ENCODE measurements at regions not wholly inside any gene's neighbourhood (a gene's known extent, or its start where the extent isn't known, plus 50 kb on each side); places are given as distances from the start of the nearest gene placed in this dataset.

DNA sequence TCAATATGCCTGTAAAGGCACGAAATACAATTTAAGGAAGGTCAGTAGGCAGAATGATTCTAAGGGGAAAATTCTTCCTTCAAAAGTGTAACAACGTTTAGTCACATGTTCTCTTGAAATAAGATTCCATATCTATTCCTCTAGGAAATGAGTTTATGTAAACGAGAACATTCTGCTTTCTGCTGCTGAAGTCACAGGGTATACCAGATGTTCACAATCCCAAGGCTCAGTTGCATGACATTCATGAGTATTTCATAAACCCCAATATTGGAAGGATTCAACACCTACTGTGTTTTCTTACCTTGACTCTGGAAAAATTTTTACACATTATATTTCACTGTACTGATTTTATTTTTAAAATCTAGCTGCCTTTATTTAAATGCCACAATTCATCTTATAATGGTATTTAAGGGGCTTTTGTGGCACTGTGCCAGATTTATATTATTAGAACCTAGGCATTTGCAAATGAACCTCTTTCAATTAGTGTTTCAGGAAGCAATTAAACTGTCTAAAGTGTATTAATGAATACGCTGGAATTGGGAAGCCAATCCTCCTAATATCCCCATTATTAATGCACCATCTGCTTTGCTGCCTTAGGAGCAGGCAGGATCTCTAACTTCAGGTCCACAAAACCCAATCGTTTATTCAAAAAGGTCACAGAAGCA lies 542.6 kb upstream of the KLHL29 start:
- DNase-seq (ENCODE audit: low spot score): no peak

DNA sequence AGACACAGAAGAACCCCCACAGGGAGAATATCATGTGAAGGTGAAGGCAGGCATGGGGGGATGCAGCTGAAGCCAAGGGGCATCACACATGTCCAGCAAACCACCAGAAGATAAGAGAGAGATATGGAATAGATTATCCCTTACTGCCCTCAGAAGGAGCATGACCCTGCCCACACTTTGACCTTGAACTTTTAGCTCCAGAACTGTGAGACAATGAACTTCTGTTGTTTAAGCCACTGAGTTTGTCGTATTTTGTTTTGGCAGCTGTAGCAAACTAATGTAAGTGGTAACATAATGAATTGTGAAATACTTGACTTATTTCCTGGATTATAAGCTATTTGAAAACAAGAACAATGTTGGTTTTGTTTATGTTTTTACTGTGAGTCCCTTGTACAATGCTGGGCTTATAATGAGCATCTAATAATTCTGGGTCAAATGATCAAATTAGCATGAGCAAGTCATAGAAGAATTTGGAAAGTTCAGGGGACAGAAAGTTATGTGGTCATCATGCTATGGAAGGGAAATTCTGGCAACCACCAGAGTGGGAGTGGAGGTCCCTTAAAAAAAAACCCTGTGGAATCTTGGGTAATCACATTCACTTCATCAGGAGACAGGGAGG lies 541.0 kb upstream of the KLHL29 start:
- DNase-seq (ENCODE audit: low spot score): no peak

DNA sequence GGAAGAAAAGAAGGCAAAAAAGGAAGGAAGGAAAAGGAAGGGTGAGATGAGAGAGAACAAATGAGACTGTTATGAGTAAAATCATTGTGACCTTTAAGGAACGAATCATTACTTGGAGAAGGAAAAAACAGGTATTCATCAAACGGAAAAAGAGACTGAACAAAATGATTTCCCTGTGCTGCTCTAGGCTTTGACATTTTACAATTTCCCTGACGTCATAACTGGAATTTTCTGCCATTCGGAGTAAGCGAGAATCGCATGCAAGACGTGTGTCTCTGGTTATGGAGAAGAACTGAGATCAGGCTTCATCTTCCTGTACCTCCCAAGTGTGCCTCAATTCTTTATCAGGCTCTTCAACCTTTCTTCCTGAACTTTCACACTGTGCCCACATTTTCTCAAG lies 534.7 kb upstream of the KLHL29 start:
- no peak for DNase-seq (ENCODE audit: low spot score)

DNA sequence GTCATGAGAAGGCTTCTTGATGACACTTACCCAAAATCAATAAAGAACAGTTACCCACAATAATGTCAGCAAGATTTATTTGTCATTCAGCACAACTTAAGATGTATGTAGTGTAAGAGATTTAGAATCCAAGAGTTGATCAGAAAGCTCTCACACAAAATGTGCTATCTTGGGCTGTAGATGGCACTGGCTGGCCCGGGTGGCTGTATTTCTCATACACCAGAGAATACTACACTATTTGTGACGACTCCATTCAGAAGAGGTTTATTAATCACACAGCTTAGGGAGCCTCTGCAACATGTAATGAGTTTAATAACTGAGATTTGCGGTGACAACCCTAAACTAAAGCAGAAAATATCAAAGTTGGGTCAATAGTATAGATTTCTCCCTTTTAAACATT lies 530.4 kb upstream of the KLHL29 start:
- DNase-seq (ENCODE audit: low spot score): no peak

DNA sequence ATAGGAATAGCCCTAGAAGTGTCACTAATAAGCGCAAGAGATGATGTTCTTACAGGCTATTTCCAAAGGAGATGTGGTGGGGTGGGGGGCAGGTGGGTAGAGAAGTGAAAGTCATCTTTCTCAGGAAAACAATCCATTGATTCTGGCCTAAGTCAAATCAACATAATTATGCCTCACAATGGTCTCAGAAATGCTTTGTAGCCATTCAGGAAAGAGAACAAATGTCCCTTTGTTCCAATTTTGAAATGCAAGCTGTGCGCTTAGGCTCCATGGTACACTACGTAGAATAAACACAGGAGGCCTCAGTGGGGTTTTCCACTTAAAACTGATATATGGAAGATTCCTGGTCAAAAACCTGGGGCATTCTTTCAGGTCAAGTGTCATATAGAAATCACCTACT lies 529.9 kb upstream of the KLHL29 start:
- no peak for DNase-seq (ENCODE audit: low spot score)

DNA sequence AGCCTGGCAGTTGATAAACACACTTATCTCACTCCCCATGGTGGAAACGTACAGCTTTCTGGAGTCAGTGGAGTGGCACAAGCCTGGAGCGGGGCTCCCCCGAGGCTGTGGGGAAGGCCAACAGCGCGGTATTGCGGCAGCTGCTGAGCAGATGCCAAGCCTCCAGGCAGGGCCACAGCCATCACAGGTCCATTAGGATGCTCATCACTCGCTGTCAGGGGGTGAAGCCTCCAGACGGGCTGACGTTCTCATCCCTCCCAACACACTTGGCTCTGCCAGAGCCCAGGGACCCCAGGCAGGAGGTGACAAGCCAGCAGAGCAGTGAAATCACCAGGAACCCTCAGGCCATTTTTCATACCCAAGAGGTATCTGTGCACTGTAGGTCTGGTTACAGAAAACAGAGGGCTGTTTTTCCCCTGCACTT lies 529.2 kb upstream of the KLHL29 start:
- DNase-seq (ENCODE audit: low spot score): no peak

DNA sequence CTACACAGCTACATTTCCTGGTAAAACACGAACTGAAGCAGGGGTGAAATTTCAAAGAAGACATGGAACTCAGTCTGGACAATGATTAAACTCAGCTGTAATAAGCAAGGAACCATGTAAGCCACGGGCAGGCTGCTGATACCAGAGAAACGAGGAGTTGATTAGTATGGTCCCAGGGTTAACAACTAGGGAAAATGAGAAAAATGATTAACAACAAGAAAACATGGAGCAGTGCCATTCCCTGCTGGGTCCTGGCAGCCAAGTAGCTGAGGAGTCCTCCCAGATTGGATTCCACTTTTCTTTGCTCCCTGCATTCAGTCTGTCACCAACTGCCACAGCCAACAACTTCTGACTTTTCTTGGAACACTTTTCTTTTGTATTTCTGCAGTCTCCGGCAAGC lies 517.0 kb upstream of the KLHL29 start:
- DNase-seq (ENCODE audit: low spot score): no peak

DNA sequence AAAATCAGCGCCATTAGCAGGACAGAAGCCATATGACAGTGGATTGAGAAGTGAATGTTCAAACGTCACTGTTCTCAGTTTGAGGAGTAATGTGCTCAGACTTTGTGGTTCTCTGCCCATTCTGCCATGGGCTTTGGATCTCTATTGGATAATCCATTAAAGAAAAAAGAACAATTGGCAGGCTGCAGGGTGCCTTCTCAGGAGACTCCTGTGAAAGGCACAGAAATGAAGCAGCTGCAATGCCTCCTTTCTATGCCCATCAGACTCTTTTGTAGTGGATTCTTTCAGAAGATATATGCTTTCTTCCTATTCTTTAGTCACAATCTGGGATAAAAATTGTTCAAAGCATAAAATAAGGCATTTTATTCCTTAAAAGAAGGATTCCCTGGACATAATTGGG lies 506.9 kb upstream of the KLHL29 start:
- no peak for DNase-seq (ENCODE audit: low spot score)

DNA sequence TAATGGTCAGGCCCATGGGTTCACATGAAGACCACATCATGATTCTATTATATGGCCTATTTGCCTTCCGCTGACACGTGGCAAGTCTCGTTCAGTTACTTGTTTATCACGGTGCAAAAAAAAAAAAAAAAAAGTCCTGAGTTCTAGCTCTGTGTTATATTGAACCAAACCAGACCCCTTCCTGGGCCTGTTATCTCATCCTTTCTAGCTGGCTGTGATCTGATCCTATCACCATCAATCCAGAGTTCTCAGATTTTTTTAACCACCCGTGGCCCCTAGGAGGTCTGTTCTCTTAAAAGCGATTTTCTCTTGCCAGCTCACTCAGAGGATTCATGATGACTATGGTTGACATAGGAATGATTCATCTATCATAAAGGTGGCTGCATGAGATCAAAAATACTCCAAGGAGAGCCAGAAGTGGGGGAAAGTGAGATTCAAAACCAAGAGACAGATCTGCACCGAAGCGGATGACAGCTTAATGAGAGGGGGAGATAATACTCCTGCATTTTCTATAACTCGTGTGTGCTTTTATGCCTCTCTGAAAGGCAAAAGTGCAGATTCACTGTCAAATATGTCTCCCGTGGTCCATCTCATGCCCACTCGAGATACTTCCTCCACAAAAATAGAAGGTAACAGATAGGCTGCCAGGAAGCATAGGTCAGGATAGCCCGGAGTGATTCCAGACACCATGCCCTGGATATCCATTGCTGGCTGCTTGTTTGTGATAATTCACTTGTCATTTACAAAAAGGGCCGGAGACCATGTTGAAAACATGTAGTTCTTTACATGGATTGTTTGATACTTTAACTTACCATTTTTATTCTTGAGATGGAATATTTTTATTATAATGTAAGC lies 505.7 kb upstream of the KLHL29 start:
- DNase-seq (ENCODE audit: low spot score): no peak

DNA sequence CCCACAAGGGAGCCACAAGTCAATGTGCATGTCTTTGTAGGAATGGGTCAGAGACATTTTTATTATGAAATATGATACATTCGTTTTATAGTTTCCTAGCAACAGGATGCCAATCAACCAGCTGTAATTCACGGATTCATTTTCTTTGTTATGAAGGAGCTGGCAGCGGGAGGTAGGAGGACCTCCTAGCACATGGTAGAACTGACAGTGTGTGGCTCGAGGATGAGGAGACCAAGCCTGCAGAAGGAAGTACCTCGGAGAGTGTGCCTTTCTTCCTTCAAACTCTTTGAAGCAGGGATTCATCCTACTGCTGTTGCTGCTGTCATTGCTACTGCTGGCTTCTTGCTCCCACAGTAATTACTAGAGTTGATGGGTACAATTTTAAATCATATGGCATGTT lies 504.8 kb upstream of the KLHL29 start:
- no peak for DNase-seq (ENCODE audit: low spot score)

DNA sequence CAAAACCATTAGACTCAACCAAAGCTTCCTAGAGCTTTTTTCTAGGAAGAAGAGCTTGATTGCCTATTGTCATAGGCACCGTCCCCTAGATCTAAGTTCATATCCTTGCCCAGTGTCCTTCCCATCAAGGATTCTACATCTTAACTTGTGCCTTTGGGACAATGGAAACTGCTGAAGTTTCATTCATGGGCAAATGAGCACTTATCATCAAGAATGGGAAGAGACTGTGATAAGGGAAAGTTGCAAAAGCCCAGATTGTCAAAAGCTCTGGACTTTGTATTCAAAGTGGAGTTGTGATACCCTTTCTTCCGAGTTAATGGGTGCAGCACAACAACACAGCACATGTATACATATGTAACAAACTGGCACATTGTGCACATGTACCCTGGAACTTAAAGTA lies 503.0 kb upstream of the KLHL29 start:
- no peak for DNase-seq (ENCODE audit: low spot score)

DNA sequence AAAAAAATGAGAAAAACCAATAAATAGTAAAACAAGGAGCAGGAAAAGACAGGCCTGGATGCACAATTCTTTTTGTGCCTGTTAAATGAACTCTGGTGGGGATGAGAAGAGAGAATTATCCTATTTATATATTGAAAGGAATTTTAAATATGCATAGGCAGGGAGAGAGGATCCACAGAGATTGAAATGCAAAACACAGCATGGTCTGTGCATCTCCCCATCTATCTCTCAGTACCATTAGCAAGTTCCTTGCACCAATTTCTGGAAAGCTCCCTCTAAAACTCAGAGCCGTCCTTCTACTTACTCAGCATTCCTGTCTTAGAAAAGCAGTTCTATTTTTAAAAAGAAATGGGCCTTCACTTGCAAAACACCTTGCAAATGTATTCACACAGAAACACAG lies 502.3 kb upstream of the KLHL29 start:
- DNase-seq (ENCODE audit: low spot score): no peak

DNA sequence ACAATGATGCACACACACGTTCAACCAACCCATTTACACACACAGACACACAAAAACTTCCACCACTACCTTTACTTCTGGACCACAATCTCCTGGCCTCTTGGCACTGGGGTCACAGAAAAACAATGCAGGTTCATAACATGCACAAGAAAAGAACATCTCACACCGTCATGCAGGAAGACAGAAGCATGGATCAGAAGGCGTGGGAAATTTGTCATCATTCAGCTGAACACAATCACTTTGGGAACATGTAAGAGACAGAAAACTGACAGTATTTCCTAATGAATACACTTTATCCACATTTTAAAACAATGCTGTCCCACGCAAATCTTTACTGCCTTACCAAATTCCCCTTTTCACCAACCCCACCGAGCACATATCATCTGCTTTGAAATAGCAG lies 501.9 kb upstream of the KLHL29 start:
- DNase-seq (ENCODE audit: low spot score): no peak

DNA sequence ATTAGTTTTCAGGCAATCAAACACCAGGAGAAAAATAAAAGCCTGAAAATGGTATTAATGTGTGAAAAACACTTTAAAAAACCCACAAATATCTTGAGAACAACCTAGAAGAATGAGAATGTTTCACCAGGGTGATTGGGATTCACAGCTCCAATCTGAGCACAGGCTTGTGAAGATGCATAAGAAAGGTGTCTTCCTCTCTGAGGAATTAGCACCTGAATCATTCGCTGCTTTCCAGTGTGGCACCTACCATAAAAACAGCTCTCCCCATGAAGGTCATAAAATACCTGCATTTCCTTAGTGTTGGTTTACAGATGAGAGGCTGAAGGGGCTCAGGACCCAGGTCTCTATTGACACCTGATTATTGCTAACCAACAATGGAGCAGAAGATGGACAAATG lies 499.7 kb upstream of the KLHL29 start:
- DNase-seq (ENCODE audit: low spot score): no peak

DNA sequence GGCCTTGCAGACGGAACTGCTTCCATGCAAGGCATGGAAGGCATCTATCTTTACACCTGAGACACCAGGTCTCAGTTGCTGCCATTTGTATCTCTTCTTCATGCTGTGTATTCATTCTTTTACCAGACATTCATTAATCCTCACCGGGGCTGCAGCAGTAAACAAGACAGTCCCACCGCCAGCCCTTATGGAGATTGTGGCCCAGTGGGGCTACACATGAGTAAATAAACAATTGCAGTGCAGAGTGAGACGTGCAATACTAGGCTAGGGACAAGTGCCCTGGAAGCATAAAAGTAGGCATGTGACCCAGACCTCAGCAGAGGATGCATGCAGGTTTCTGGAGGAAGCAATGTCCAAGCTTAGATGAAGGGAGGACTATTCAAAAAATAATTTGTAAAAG lies 497.6 kb upstream of the KLHL29 start:
- no peak for DNase-seq (ENCODE audit: low spot score)

DNA sequence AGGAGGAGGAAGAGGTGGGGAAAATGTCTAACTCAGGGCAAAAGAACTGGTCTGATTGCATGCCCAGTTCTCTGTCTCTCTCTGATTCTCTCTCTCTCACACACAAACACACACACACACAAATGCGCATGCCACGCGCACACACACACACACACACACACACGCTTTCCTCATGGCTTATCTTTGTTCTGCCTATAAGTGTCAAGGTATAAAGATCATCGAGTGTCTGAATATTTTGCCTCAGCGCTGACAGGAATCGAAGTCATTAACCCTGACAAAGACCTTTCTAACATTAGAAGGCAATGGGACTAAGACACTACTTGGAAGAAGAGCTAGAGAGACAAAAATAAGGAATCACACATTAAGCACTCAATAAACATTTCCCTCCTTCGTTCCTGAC lies 497.1 kb upstream of the KLHL29 start:
- DNase-seq (ENCODE audit: low spot score): no peak

DNA sequence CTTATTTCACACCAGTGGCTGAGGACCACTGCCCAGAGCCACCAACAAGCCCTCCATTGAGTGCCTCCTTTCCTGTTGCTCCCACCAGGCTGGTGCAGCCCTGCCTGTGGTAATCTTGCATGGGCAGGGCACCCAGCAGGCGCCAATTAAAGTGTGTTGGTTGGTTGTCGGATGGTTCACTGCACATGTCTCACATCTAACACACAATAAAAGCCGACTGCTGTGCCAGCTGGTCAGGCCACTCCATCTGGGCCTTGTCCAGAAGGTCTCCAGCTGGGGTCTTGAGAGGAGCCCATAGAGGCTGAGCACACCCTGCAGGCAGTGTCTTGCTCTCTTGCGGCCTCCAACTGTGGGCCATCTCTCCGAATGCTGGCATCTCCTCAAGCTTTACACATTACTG lies 494.8 kb upstream of the KLHL29 start:
- no peak for DNase-seq (ENCODE audit: low spot score)

DNA sequence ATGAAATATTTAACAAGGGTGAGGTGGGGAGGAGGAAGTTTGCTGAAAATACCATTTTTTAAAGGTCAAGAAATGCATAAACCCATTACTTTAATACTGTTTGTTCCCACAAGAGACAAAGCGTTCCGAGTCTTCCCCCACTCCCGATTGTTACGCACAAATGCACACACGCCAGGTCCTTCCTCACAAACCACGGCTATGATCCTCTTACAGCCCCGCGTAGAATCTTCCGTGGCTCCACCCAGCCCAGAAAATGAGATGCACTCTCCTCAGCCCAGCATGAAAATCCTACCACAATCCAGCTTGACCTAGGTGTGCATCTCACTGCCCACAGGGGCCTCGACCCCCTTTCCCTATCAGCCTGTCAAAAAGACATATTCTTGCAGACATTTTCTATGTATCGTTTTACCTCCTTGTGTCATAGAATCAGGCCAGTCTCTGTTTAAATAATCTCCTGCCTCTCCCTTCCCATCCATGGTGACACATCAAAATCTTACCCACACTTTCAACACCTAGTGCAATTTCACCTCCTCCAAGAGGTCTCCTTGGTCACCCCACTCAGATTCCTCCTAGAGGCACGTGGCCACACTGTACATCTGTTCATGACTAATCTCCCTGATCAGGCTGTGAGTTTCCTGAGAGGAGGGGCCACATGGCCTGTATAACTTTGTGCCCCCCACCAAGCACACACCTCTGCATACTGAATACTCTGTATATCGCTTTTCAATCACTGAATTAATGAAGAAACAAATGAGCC lies 491.0 kb upstream of the KLHL29 start:
- DNase-seq (ENCODE audit: low spot score): no peak

DNA sequence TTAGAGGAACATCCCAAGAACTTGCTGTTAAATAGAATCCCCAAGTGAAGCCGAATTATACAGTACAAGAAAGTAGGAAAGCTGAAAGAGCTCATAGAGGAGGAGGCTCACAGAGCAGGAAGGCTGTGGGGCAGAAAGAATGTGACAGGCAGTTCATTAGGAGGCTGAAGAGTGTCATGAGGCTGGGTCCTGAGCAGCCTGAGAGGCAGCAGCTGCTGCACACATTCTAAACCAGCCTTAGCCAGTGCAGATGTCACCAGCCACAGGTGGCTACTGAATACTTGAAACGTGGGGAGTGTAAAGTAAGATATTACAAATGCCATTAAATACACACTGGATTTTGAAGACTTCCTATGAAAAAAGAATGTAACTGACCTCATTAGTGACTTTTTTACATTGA lies 490.2 kb upstream of the KLHL29 start:
- no peak for DNase-seq (ENCODE audit: low spot score)

DNA sequence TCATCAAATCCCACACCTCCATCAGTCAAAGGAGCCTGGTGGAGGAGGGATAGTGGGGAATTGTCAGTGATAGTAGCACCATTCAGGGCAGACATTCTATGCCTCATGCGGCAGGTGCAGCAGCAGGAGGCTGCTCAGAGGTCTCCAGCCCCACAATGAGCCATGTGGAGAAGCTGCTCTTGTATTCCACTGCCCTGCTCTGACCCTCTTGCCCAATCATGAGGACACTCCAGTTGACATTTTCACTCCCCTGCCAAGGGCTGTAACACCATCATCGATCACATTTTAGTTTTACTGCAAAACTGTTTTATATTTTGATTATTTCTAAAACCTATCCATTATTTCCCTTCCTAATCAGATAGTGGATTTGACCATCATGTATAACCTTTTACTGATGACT lies 487.6 kb upstream of the KLHL29 start:
- no peak for DNase-seq (ENCODE audit: low spot score)

DNA sequence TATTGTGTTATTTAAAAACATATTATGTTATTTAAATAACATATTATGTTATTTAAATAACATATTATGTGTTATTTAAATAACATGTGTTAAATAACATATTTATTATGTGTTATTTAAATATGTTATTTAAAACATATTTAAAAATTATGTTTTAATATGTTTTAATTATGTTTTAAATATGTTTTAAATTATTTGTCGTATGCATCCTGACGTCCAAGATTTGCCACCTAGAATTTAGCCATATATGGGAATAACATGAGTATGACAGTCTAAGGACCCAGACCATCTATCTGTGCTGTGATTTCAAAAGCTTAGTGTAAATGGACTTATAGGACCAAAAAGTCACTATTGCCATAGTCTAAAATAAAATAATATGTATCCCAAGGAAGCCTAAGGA lies 484.3 kb upstream of the KLHL29 start:
- no peak for DNase-seq (ENCODE audit: low spot score)

DNA sequence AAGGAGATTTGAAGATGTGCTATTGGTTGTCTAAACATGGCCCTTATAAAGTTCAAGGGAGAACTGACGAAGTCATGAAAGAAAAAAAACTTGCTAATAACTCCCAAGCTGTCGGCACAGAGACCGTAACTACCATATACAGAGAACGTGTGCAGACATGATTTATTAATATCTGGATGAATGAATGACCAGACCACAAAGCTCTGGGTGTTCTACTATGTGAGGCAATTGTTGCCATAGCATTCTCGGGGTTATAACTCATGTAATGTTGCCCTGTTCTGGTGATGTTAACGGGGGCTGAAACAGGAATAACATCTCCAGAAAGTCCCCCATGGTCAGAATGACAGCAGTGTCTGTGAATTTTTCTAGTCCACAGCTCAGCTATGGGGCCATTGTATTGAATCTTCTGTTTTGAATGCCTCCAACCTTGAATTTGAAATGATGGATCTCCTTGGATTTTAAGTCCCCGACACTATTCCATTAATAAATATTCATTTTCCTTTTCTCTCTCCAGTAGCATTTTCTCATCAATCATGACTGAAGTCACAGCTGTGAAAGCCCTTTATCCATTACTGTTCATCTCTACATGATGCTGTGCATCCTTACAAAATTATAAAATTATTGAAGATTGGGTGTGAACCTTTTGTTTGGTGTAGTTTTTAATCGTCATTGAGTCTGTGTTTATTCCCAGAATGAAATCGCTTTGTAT lies 483.4 kb upstream of the KLHL29 start:
- DNase-seq (ENCODE audit: low spot score): no peak

Data from SW480 (cell line).